ENCODE measurements at regions not wholly inside any gene's neighbourhood (a gene's known extent, or its start where the extent isn't known, plus 50 kb on each side); places are given as distances from the start of the nearest gene placed in this dataset.

- TF ChIP-seq, protein P1, sequence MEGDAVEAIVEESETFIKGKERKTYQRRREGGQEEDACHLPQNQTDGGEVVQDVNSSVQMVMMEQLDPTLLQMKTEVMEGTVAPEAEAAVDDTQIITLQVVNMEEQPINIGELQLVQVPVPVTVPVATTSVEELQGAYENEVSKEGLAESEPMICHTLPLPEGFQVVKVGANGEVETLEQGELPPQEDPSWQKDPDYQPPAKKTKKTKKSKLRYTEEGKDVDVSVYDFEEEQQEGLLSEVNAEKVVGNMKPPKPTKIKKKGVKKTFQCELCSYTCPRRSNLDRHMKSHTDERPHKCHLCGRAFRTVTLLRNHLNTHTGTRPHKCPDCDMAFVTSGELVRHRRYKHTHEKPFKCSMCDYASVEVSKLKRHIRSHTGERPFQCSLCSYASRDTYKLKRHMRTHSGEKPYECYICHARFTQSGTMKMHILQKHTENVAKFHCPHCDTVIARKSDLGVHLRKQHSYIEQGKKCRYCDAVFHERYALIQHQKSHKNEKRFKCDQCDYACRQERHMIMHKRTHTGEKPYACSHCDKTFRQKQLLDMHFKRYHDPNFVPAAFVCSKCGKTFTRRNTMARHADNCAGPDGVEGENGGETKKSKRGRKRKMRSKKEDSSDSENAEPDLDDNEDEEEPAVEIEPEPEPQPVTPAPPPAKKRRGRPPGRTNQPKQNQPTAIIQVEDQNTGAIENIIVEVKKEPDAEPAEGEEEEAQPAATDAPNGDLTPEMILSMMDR (IDR thresholded peaks at IDR 0.05; ENCODE audit: low read length, missing control alignments) = no peak
- no peak for DNase-seq (ENCODE audit: low read depth)
- no peak overlapping the region for H3K4me3 ChIP-seq (replicated peaks; ENCODE audit: low read depth, low read length)
These were observed 52.5 kb upstream of the C9orf72 start for GRCh38 chr9:27625751-27626150.

- DNase-seq (ENCODE audit: low read depth) = no peak
- no peak overlapping the region for H3K4me3 ChIP-seq (replicated peaks; ENCODE audit: low read depth, low read length)
- TF ChIP-seq, protein P1 (IDR thresholded peaks at IDR 0.05; ENCODE audit: low read length, missing control alignments) = no peak
These were observed 53.2 kb upstream of the C9orf72 start for GRCh38 chr9:27626244-27627187.

- H3K4me3 ChIP-seq (replicated peaks; ENCODE audit: low read depth, low read length) = no peak overlapping the region
- no peak for DNase-seq (ENCODE audit: low read depth)
These were observed 53.9 kb upstream of the C9orf72 start for GRCh38 chr9:27627188-27627564.

GRCh38 chr9:27628311-27628710, 55.0 kb upstream of the C9orf72 start:
- DNase-seq (ENCODE audit: low read depth) = no peak
- TF ChIP-seq, protein P1 (IDR thresholded peaks at IDR 0.05; ENCODE audit: low read length, missing control alignments) = no peak
- no peak overlapping the region for H3K4me3 ChIP-seq (replicated peaks; ENCODE audit: low read depth, low read length)

More at GRCh38 chr9:27627188-27627564, 53.9 kb upstream of the C9orf72 start:
- TF ChIP-seq, protein P1 (IDR thresholded peaks at IDR 0.05; ENCODE audit: low read length, missing control alignments) = no peak

- H3K4me3 ChIP-seq (replicated peaks; ENCODE audit: low read depth, low read length) = no peak overlapping the region
- DNase-seq (ENCODE audit: low read depth) = no peak
- TF ChIP-seq, protein P1 (IDR thresholded peaks at IDR 0.05; ENCODE audit: low read length, missing control alignments) = no peak
These were observed 56.1 kb upstream of the C9orf72 start for GRCh38 chr9:27629425-27629824.

DNA sequence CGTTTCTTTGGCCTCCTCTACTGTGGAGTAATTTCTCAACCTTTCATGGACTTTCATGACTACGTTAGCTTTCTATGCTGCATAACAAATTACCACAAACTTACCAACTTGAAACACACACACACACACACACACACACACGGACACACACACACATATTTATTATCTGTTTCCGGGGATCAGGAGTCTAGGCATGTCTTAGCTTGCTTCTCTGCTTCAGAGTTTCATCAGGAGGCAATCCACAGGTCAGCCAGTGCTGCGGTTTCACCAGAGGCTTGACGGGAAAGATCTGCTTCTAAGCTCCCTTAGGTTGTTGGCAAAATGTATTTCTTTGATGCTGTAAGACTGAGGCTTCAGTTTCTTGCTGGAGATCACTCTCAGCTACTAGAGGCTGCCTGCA, 59.0 kb upstream of the C9orf72 start:
- no peak overlapping the region for H3K4me3 ChIP-seq (replicated peaks; ENCODE audit: low read depth, low read length)
- DNase-seq (ENCODE audit: low read depth) = no peak
- TF ChIP-seq, protein P1 (IDR thresholded peaks at IDR 0.05; ENCODE audit: low read length, missing control alignments) = no peak

Measured in fibroblast of pulmonary artery (primary cell).